ENCODE measurements at regions not wholly inside any gene's neighbourhood (a gene's known extent, or its start where the extent isn't known, plus 50 kb on each side); places are given as distances from the start of the nearest gene placed in this dataset.

DNA sequence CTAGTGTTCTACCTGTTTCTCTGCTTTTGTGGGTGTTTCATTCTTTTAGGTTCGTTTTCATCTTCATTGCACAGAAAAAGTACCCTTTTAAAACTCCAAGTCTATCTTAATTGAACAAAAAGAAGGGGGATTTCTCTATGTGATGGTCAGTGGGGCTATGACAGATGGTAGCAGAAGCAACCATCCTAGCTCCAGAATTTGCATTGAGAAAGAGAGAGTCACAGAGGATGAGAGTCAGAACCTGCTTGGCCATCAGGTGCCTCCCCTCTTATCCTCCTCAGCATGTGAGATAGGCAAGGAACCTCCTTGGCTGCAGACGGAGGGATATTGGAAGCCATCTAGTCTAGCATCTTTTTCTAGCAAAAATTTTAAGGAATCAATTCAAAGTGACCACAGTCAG lies 398.0 kb upstream of the DCC start:
- TF ChIP-seq YY1 (IDR thresholded peaks at IDR 0.05; ENCODE audit: low read depth) (no peak), RCOR1 (IDR thresholded peaks at IDR 0.05; ENCODE audit: low read length) (no peak), POLR2AphosphoS5 (IDR thresholded peaks at IDR 0.05; ENCODE audit: low read depth, low read length) (no peak)

Data from SK-N-SH (cell line).